H9 (cell line): ENCODE measurements at regions not wholly inside any gene's neighbourhood (a gene's known extent, or its start where the extent isn't known, plus 50 kb on each side); places are given as distances from the start of the nearest gene placed in this dataset.

ENCODE experiments used
- DNase-seq: peaks from one replicate; pipeline ENCODE4 v3.0.0-alpha.2; 2017
- H2AFZ ChIP-seq: one replicate; pipeline ENCODE4 v1.6.1; 2013; ENCODE audit warnings: mild to moderate bottlenecking, low read length, control low read depth, moderate library complexity
- H2AK5ac ChIP-seq: 2 replicates; pipeline ENCODE4 v1.6.1; 2013; ENCODE audit warnings: low read length, control low read depth, mixed read lengths; ENCODE audit not compliant: insufficient read length
- H2BK120ac ChIP-seq: one replicate; pipeline ENCODE4 v1.6.1; 2013; ENCODE audit warnings: low read depth, mild to moderate bottlenecking, low read length, control low read depth, inconsistent platforms; ENCODE audit not compliant: poor library complexity, severe bottlenecking
- H2BK12ac ChIP-seq: 2 replicates; pipeline ENCODE4 v1.6.1; 2013; ENCODE audit warnings: low read length, control low read depth, mixed read lengths, low read depth; ENCODE audit not compliant: insufficient read length
- H2BK15ac ChIP-seq: 2 replicates; pipeline ENCODE4 v1.6.1; 2013; ENCODE audit warnings: low read depth, low read length, control low read depth
- H2BK20ac ChIP-seq: one replicate; pipeline ENCODE4 v1.6.1; 2013; ENCODE audit warnings: low read depth, mild to moderate bottlenecking, low read length, control low read depth, inconsistent platforms; ENCODE audit not compliant: poor library complexity, severe bottlenecking
- H2BK5ac ChIP-seq: 2 replicates; pipeline ENCODE4 v1.6.1; 2013; ENCODE audit warnings: low read length, control low read depth, mixed read lengths; ENCODE audit not compliant: insufficient read length
- H3K14ac ChIP-seq: 2 replicates; pipeline ENCODE4 v1.6.1; 2013; ENCODE audit warnings: low read length, control low read depth; ENCODE audit not compliant: insufficient read depth
- H3K18ac ChIP-seq: 2 replicates; pipeline ENCODE4 v1.6.1; 2013; ENCODE audit warnings: low read depth, mild to moderate bottlenecking, mixed read lengths, low read length, control low read depth; ENCODE audit not compliant: insufficient read length
- H3K23ac ChIP-seq: 2 replicates; pipeline ENCODE4 v1.6.1; 2013; ENCODE audit warnings: low read length, control low read depth, mixed read lengths, low read depth; ENCODE audit not compliant: insufficient read length
- H3K23me2 ChIP-seq: 2 replicates; pipeline ENCODE4 v1.6.1; 2013; ENCODE audit warnings: low read depth, mild to moderate bottlenecking, mixed read lengths, low read length, control low read depth; ENCODE audit not compliant: insufficient read length, poor library complexity, severe bottlenecking
- H3K27ac ChIP-seq: 2 replicates; pipeline ENCODE4 v1.5.1; 2013; ENCODE audit warnings: low read length, control low read depth, mixed read lengths, low read depth; ENCODE audit not compliant: insufficient read length
- H3K27me3 ChIP-seq: 2 replicates; pipeline ENCODE4 v1.6.1; 2013; ENCODE audit warnings: low read length, control low read depth, inconsistent platforms; ENCODE audit not compliant: insufficient read depth
- H3K4ac ChIP-seq: 2 replicates; pipeline ENCODE4 v1.6.1; 2013; ENCODE audit warnings: low read depth, mild to moderate bottlenecking, control low read depth, inconsistent platforms, low read length, moderate library complexity
- H3K4me1 ChIP-seq: 2 replicates; pipeline ENCODE4 v1.6.1; 2013; ENCODE audit warnings: low read length, control low read depth, inconsistent platforms; ENCODE audit not compliant: insufficient read depth
- H3K4me2 ChIP-seq: 2 replicates; pipeline ENCODE4 v1.6.1; 2013; ENCODE audit warnings: low read length, control low read depth, mixed read lengths; ENCODE audit not compliant: insufficient read length, insufficient read depth
- H3K56ac ChIP-seq: 2 replicates; pipeline ENCODE4 v1.6.1; 2013; ENCODE audit warnings: low read depth, mild to moderate bottlenecking, mixed read lengths, low read length, control low read depth; ENCODE audit not compliant: insufficient read length
- H3K79me1 ChIP-seq: 2 replicates; pipeline ENCODE4 v1.6.1; 2013; ENCODE audit warnings: low read depth, mild to moderate bottlenecking, moderate library complexity, low read length, control low read depth, inconsistent platforms; ENCODE audit not compliant: insufficient read depth, poor library complexity, severe bottlenecking
- H3K79me2 ChIP-seq: 2 replicates; pipeline ENCODE4 v1.6.1; 2013; ENCODE audit warnings: low read length, control low read depth, inconsistent platforms; ENCODE audit not compliant: insufficient read depth
- H3K9ac ChIP-seq: 2 replicates; pipeline ENCODE4 v1.6.1; 2013; ENCODE audit warnings: low read length, control low read depth, mixed read lengths; ENCODE audit not compliant: insufficient read length; ENCODE audit errors: extremely low read depth
- H3K9me3 ChIP-seq: one replicate; pipeline ENCODE4 v1.6.1; 2013; ENCODE audit warnings: low read depth, low read length, inconsistent platforms; ENCODE audit not compliant: control insufficient read depth
- H3T11ph ChIP-seq: one replicate; pipeline ENCODE4 v1.6.1; 2013; ENCODE audit warnings: mild to moderate bottlenecking, low read length, control low read depth, inconsistent platforms
- H4K20me1 ChIP-seq: one replicate; pipeline ENCODE4 v1.6.1; 2013; ENCODE audit not compliant: control insufficient read depth, insufficient read length, insufficient read depth
- H4K5ac ChIP-seq: 2 replicates; pipeline ENCODE4 v1.6.1; 2013; ENCODE audit warnings: low read depth, mild to moderate bottlenecking, mixed read lengths, low read length, control low read depth; ENCODE audit not compliant: insufficient read length
- H4K8ac ChIP-seq: replicated peaks from 2 replicates; pipeline ENCODE4 v1.6.1; 2013; ENCODE audit warnings: low read length, control low read depth, mixed read lengths, low read depth; ENCODE audit not compliant: insufficient read length
- H4K91ac ChIP-seq: 2 replicates; pipeline ENCODE4 v1.6.1; 2013; ENCODE audit warnings: low read depth, mild to moderate bottlenecking, moderate library complexity, mixed read lengths, low read length, control low read depth; ENCODE audit not compliant: insufficient read length
- H3K27ac Mint-ChIP-seq, 3 experiments: 2 replicates in 2 of 3; 3 replicates in 1 of 3; pipeline ENCODE4 v1.8.0; 2020 to 2021; ENCODE audit warnings: mixed read lengths in 3 of 3, mild to moderate bottlenecking in 1 of 3, moderate library complexity in 1 of 3
- H3K27me3 Mint-ChIP-seq: 2 replicates; pipeline ENCODE4 v1.8.0; 2021; ENCODE audit warnings: low read depth, mild to moderate bottlenecking, moderate library complexity, mixed read lengths
- H3K36me3 Mint-ChIP-seq, 3 experiments: 2 replicates in 2 of 3; 3 replicates in 1 of 3; pipeline ENCODE4 v1.8.0; 2020 to 2021; ENCODE audit warnings: low read depth in 3 of 3, mixed read lengths in 3 of 3; ENCODE audit not compliant: insufficient read depth in 1 of 3
- H3K4me1 Mint-ChIP-seq, 2 experiments: 2 replicates each; pipeline ENCODE4 v1.8.0; 2020; ENCODE audit warnings: mixed read lengths in 2 of 2
- H3K4me3 Mint-ChIP-seq, 2 experiments: 2 replicates in 1 of 2; 3 replicates in 1 of 2; pipeline ENCODE4 v1.8.0; 2020 to 2021; ENCODE audit warnings: mild to moderate bottlenecking in 2 of 2, mixed read lengths in 2 of 2, moderate library complexity in 1 of 2
- H3K9me3 Mint-ChIP-seq, 2 experiments: 2 replicates in 1 of 2; 3 replicates in 1 of 2; pipeline ENCODE4 v1.8.0; 2020; ENCODE audit warnings: mild to moderate bottlenecking in 2 of 2, mixed read lengths in 2 of 2, moderate library complexity in 1 of 2
- WGBS: extraction: QIAGEN DNeasy Blood & Tissue Kit; methylation state at CpG from one replicate; pipeline ENCODE4 v1.1.7; 2013; ENCODE audit warnings: missing lambda C conversion rate, low lambda C conversion rate, mixed read lengths; ENCODE audit not compliant: insufficient read length; ENCODE audit errors: extremely low coverage; 5-methylcytosine and 5-hydroxymethylcytosine counted together
- TF ChIP-seq, protein P1 (sequence below): fragments of 200-600 bp; sonication (generic); conservative IDR thresholded peaks from 3 replicates; pipeline ENCODE4 v1.8.0; 2021; ENCODE audit warnings: antibody characterized with exemption, mild to moderate bottlenecking

DNA sequence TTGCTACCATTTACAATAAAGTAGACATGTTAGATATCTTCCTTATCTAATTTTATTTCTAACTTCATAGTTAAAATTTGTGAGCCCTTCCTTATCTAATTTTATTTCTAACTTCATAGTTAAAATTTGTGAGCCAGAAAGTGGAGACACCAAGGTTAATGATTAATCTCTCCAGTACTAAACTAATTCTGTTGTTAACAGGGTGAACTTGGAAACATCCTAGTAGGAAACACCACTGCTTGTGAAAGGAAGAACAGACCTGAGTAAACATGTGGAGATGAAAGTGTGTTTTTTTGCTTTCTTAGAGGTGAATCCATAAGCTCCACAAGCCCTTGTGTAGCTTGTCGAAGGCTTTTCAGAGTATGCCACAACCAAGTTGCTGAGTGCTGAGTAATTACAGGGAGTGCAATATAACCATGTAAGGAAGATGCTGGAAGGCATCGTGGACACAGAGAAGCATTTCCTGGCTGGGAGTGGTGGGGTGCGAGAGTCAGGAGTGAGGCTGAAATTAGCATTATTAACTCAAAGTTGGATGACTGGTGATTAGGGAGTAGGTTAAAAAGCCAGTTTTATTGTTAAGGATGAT is 118.6 kb upstream of the NEIL3 start:
- Histone ChIP-seq H4K5ac (no peak overlapping the region), H2BK120ac (no peak overlapping the region), H2BK15ac (no peak overlapping the region), H4K20me1 (no peaks in the 10 kb centered on the region), H3K23me2 (no peaks in the 10 kb centered on the region), H3K14ac (no peak overlapping the region), H3K23ac (no peak overlapping the region), H3K4me1 (peaks cover 5% of the 10 kb centered on the region; the same call in 1 of the 2 replicates), H2AFZ (no peak overlapping the region), H4K8ac (no peak overlapping the region), H2BK5ac (no peak overlapping the region), H2AK5ac (no peak overlapping the region), H2BK20ac (no peak overlapping the region), H3K18ac (no peak overlapping the region), H2BK12ac (no peak overlapping the region), H3T11ph (no peak overlapping the region), H3K27me3 (no peaks in the 10 kb centered on the region), H3K9me3 (no peaks in the 10 kb centered on the region), H3K4ac (no peak overlapping the region), H3K4me2 (no peak overlapping the region), H3K56ac (no peak overlapping the region), H3K9ac (no peak overlapping the region), H3K79me1 (no peaks in the 10 kb centered on the region), H4K91ac (no peak overlapping the region), H3K27ac (no peak overlapping the region), H3K79me2 (no peaks in the 10 kb centered on the region)
- peaks cover 15 to 24% of the 10 kb centered on the region in 2 experiments for H3K4me1 Mint-ChIP-seq
- peak overlapping the region in 1 of 2 experiments; percentile 28; a peak in 2 of 5 replicates for H3K4me3 Mint-ChIP-seq
- H3K9me3 Mint-ChIP-seq = peaks cover 6 to 8% of the 10 kb centered on the region in 2 experiments
- H3K27ac Mint-ChIP-seq = peak overlapping the region; percentile 12 to 80 (median 12); a peak in 4 of 7 replicates
- no peak for DNase-seq
- peaks cover 0 to 15% (median 6%) of the 10 kb centered on the region in 3 experiments; a peak in 4 of 7 replicates for H3K36me3 Mint-ChIP-seq
- TF ChIP-seq, protein P1, sequence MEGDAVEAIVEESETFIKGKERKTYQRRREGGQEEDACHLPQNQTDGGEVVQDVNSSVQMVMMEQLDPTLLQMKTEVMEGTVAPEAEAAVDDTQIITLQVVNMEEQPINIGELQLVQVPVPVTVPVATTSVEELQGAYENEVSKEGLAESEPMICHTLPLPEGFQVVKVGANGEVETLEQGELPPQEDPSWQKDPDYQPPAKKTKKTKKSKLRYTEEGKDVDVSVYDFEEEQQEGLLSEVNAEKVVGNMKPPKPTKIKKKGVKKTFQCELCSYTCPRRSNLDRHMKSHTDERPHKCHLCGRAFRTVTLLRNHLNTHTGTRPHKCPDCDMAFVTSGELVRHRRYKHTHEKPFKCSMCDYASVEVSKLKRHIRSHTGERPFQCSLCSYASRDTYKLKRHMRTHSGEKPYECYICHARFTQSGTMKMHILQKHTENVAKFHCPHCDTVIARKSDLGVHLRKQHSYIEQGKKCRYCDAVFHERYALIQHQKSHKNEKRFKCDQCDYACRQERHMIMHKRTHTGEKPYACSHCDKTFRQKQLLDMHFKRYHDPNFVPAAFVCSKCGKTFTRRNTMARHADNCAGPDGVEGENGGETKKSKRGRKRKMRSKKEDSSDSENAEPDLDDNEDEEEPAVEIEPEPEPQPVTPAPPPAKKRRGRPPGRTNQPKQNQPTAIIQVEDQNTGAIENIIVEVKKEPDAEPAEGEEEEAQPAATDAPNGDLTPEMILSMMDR = no peak
- peaks cover 4% of the 10 kb centered on the region for H3K27me3 Mint-ChIP-seq
- WGBS = no CpG with 5 or more reads among the region's 3 CpGs
